Breast epithelium (tissue), 3 donors: ENCODE measurements at regions not wholly inside any gene's neighbourhood (a gene's known extent, or its start where the extent isn't known, plus 50 kb on each side); places are given as distances from the start of the nearest gene placed in this dataset.

Source experiments
- POLR2A ChIP-seq: fragments of 450-650 bp; IDR thresholded peaks from one replicate; pipeline ENCODE4 v1.6.1; 2016; ENCODE audit warnings: antibody characterized with exemption, mild to moderate bottlenecking, moderate library complexity
- TF ChIP-seq, protein P1 (sequence below), 3 donors: fragments of 450-650 bp; IDR thresholded peaks; one replicate each; pipeline ENCODE4 v1.5.1; 2016 to 2017; ENCODE audit warnings: antibody characterized with exemption in 3 of 3, mild to moderate bottlenecking in 3 of 3, moderate library complexity in 3 of 3

DNA sequence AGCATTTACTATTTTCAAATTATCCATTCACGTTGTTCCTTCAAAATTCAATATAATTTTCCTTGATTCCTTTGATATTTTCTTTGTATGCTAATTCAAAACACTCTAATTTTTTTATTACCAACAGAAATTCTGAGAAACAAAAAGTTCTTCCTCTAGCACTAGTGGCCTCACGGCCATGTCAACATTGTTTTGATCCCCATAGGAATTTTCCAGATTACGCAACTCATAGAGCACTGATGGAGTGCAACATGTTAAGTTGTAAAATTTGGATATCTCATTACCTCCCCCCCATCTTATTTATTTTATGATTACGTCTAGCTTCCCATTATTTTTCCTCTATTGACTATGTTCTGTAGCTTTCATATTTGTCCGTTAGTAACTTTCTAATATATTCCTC, 745.3 kb downstream of the TUSC7 start:
- TF ChIP-seq, protein P1, sequence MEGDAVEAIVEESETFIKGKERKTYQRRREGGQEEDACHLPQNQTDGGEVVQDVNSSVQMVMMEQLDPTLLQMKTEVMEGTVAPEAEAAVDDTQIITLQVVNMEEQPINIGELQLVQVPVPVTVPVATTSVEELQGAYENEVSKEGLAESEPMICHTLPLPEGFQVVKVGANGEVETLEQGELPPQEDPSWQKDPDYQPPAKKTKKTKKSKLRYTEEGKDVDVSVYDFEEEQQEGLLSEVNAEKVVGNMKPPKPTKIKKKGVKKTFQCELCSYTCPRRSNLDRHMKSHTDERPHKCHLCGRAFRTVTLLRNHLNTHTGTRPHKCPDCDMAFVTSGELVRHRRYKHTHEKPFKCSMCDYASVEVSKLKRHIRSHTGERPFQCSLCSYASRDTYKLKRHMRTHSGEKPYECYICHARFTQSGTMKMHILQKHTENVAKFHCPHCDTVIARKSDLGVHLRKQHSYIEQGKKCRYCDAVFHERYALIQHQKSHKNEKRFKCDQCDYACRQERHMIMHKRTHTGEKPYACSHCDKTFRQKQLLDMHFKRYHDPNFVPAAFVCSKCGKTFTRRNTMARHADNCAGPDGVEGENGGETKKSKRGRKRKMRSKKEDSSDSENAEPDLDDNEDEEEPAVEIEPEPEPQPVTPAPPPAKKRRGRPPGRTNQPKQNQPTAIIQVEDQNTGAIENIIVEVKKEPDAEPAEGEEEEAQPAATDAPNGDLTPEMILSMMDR (IDR thresholded peaks at IDR 0.05): no peak
- TF ChIP-seq POLR2A: no peak
